Hematopoietic multipotent progenitor cell treated with erythropoietin and hydrocortisone succinate and interleukin-3 and kit ligand, for 15 days (in vitro differentiated cells): ENCODE measurements at regions not wholly inside any gene's neighbourhood (a gene's known extent, or its start where the extent isn't known, plus 50 kb on each side); places are given as distances from the start of the nearest gene placed in this dataset.

Experiments
- DNase-seq: peaks from one replicate; pipeline ENCODE4 v3.0.0-alpha.2; 2015; ENCODE audit warnings: low spot score

- no peak for DNase-seq
These were observed 124.9 kb upstream of the KCNJ16 start for GRCh38 chr17:69949973-69950695.

GRCh38 chr17:69950701-69951418, 124.2 kb upstream of the KCNJ16 start:
- DNase-seq, result no peak

- no peak for DNase-seq
These were observed 120.6 kb upstream of the KCNJ16 start for GRCh38 chr17:69954241-69954925.

GRCh38 chr17:69958063-69958462, 117.0 kb upstream of the KCNJ16 start:
- no peak for DNase-seq

GRCh38 chr17:69959283-69959682, 115.7 kb upstream of the KCNJ16 start:
- DNase-seq, result no peak

- no peak for DNase-seq
These were observed 114.3 kb upstream of the KCNJ16 start for GRCh38 chr17:69960755-69961154.

GRCh38 chr17:69961501-69962145, 113.4 kb upstream of the KCNJ16 start:
- DNase-seq, result no peak

GRCh38 chr17:69962436-69962995, 112.5 kb upstream of the KCNJ16 start:
- no peak for DNase-seq

GRCh38 chr17:69967910-69968411, 107.1 kb upstream of the KCNJ16 start:
- no peak for DNase-seq

- DNase-seq, result no peak
These were observed 105.1 kb upstream of the KCNJ16 start for GRCh38 chr17:69969897-69970296.

- no peak for DNase-seq
These were observed 102.8 kb upstream of the KCNJ16 start for GRCh38 chr17:69972251-69972650.

GRCh38 chr17:69975808-69976207, 99.2 kb upstream of the KCNJ16 start:
- DNase-seq, result no peak

- no peak for DNase-seq
These were observed 96.9 kb upstream of the KCNJ16 start for GRCh38 chr17:69978056-69978646.

GRCh38 chr17:69981441-69981840, 93.6 kb upstream of the KCNJ16 start:
- DNase-seq, result no peak

- no peak for DNase-seq
These were observed 79.5 kb upstream of the KCNJ16 start for GRCh38 chr17:69995476-69995875.

- DNase-seq, result no peak
These were observed 77.7 kb upstream of the KCNJ16 start for GRCh38 chr17:69997332-69997731.

- DNase-seq, result no peak
These were observed 75.8 kb upstream of the KCNJ16 start for GRCh38 chr17:69999253-69999652.

- no peak for DNase-seq
These were observed 68.9 kb upstream of the KCNJ16 start for GRCh38 chr17:70006159-70006558.

- DNase-seq, result no peak
These were observed 63.3 kb upstream of the KCNJ16 start for GRCh38 chr17:70011750-70012149.

GRCh38 chr17:70013911-70014310, 61.1 kb upstream of the KCNJ16 start:
- no peak for DNase-seq

GRCh38 chr17:70017112-70017511, 57.9 kb upstream of the KCNJ16 start:
- DNase-seq, result no peak

- no peak for DNase-seq
These were observed 57.1 kb upstream of the KCNJ16 start for GRCh38 chr17:70017941-70018340.
